SK-N-SH (cell line): ENCODE measurements at regions not wholly inside any gene's neighbourhood (a gene's known extent, or its start where the extent isn't known, plus 50 kb on each side); places are given as distances from the start of the nearest gene placed in this dataset.

ENCODE experiments used
- CTCF ChIA-PET: fragments of 300-600, 350-600 bp; formaldehyde crosslinking; extraction: SDS; loops from one replicate; lab custom pipeline; 2021; lab: Yijun Ruan, JAX
- POLR2A ChIA-PET: fragments of 350-600 bp; sonication (Branson Sonifier 250); formaldehyde crosslinking; extraction: SDS; loops from one replicate; lab custom pipeline; 2020; ENCODE audit warnings: antibody characterized with exemption, inconsistent platforms; lab: Yijun Ruan, JAX
- DNase-seq: peaks from one replicate; pipeline ENCODE4 v3.0.0; 2012
- H2AFZ ChIP-seq: fragments of 200-600 bp; sonication (generic); 2 replicates; pipeline ENCODE4 v1.8.1; 2016; ENCODE audit warnings: antibody characterized with exemption, mild to moderate bottlenecking, low read depth
- H3F3A ChIP-seq: fragments of 200-600 bp; sonication (generic); replicated peaks from 2 replicates; pipeline ENCODE3; 2016; ENCODE audit warnings: antibody characterized with exemption, mild to moderate bottlenecking; ENCODE audit not compliant: insufficient read depth
- H3K27ac ChIP-seq, 2 experiments: fragments of 200-500 bp in 1 of 2; fragments of 200-600 bp in 1 of 2; sonication (Bioruptor generic) in 1 of 2; sonication (generic), shearing (Covaris generic) in 1 of 2; 2 replicates each; pipeline versions ENCODE4 v1.5.1 to v1.6.1; 2014 to 2016; ENCODE audit warnings: low read depth in 2 of 2, inconsistent platforms in 1 of 2, low read length in 1 of 2, mild to moderate bottlenecking in 1 of 2, mixed read lengths in 1 of 2
- H3K27me3 ChIP-seq: fragments of 200-600 bp; sonication (generic), shearing (Covaris generic); 2 replicates; pipeline ENCODE4 v1.6.1; 2016; ENCODE audit warnings: mixed run types; ENCODE audit not compliant: insufficient read depth
- H3K36me3 ChIP-seq, 2 experiments: fragments of 200-500 bp in 1 of 2; fragments of 200-600 bp in 1 of 2; sonication (Bioruptor generic) in 1 of 2; sonication (generic) in 1 of 2; replicated peaks in 1 of 2; 2 replicates each; pipeline versions ENCODE3 to v1.5.1; 2014 to 2016; ENCODE audit warnings: low read length in 1 of 2, mild to moderate bottlenecking in 1 of 2; ENCODE audit not compliant: insufficient read depth in 2 of 2, control insufficient read depth in 1 of 2
- H3K4me1 ChIP-seq, 2 experiments: fragments of 200-500 bp in 1 of 2; fragments of 200-600 bp in 1 of 2; sonication (Bioruptor generic) in 1 of 2; sonication (generic), shearing (Covaris generic) in 1 of 2; 2 replicates each; pipeline versions ENCODE4 v1.5.1 to v1.6.1; 2014 to 2016; ENCODE audit warnings: low read depth in 1 of 2, low read length in 1 of 2, mixed run types in 1 of 2; ENCODE audit not compliant: insufficient read depth in 2 of 2, control insufficient read depth in 1 of 2
- H3K4me2 ChIP-seq: fragments of 200-600 bp; sonication (generic), shearing (Covaris generic); 2 replicates; pipeline ENCODE4 v1.6.1; 2017; ENCODE audit warnings: mixed run types
- H3K4me3 ChIP-seq, 2 experiments: fragments of 200-500 bp in 1 of 2; fragments of 200-600 bp in 1 of 2; sonication (Bioruptor generic) in 1 of 2; sonication (generic), shearing (Covaris generic) in 1 of 2; 2 replicates each; pipeline versions ENCODE4 v1.5.1 to v1.8.1; 2014 to 2016; ENCODE audit warnings: low read depth in 2 of 2, inconsistent platforms in 1 of 2, low read length in 1 of 2, mild to moderate bottlenecking in 1 of 2, mixed read lengths in 1 of 2, moderate library complexity in 1 of 2
- H3K79me2 ChIP-seq: fragments of 200-600 bp; sonication (generic); 2 replicates; pipeline ENCODE4 v1.8.1; 2017; ENCODE audit warnings: mild to moderate bottlenecking; ENCODE audit not compliant: insufficient read depth
- H3K9ac ChIP-seq: fragments of 200-600 bp; sonication (generic); 2 replicates; pipeline ENCODE4 v1.6.1; 2017; ENCODE audit warnings: mixed run types
- H3K9me2 ChIP-seq: fragments of 200-600 bp; sonication (generic); 2 replicates; pipeline ENCODE4 v1.6.1; 2017; ENCODE audit warnings: mixed run types
- H3K9me3 ChIP-seq: fragments of 200-600 bp; sonication (generic); 2 replicates; pipeline ENCODE4 v1.6.1; 2017; ENCODE audit warnings: mixed run types, mild to moderate bottlenecking, moderate library complexity
- H4K20me1 ChIP-seq: fragments of 200-600 bp; sonication (generic); 2 replicates; pipeline ENCODE4 v1.6.1; 2017; ENCODE audit warnings: mild to moderate bottlenecking, mixed run types; ENCODE audit not compliant: insufficient read depth
- CTCF ChIP-seq: fragments of 200-600 bp; sonication (generic); IDR thresholded peaks from 2 replicates; pipeline ENCODE4 v1.6.1; 2017; ENCODE audit warnings: antibody characterized with exemption, mild to moderate bottlenecking, moderate library complexity
- ELF1 ChIP-seq: IDR thresholded peaks from 2 replicates; pipeline ENCODE4 v1.4.0; 2012
- EP300 ChIP-seq, 2 experiments: IDR thresholded peaks; 2 replicates each; pipeline versions ENCODE4 v1.4.0 to v1.6.1; 2012; ENCODE audit warnings: borderline replicate concordance in 1 of 2, low read depth in 1 of 2, low read length in 1 of 2
- FOSL2 ChIP-seq: IDR thresholded peaks from 2 replicates; pipeline ENCODE4 v1.4.0; 2012; ENCODE audit warnings: low read depth, mild to moderate bottlenecking, moderate library complexity, borderline replicate concordance
- FOXM1 ChIP-seq: IDR thresholded peaks from 2 replicates; pipeline ENCODE4 v1.4.0; 2012; ENCODE audit warnings: low read depth, mild to moderate bottlenecking
- GABPA ChIP-seq: IDR thresholded peaks from 2 replicates; pipeline ENCODE4 v1.4.0; 2012; ENCODE audit warnings: low read depth, mild to moderate bottlenecking
- GATA2 ChIP-seq: sonication (generic); formaldehyde crosslinking; IDR thresholded peaks from 2 replicates; pipeline ENCODE4 v1.5.0; 2020; ENCODE audit warnings: mild to moderate bottlenecking, missing genetic modification reagents
- MXI1 ChIP-seq: IDR thresholded peaks from 2 replicates; pipeline ENCODE4 v1.6.1; 2012; ENCODE audit warnings: mild to moderate bottlenecking, low read depth, low read length, improper control_type of control experiment
- NRF1 ChIP-seq: IDR thresholded peaks from 2 replicates; pipeline ENCODE4 v1.6.1; 2012; ENCODE audit warnings: low read depth, mild to moderate bottlenecking, low read length
- POLR2AphosphoS5 ChIP-seq: IDR thresholded peaks from 2 replicates; pipeline ENCODE4 v1.6.1; 2012; ENCODE audit warnings: low read depth, low read length
- RCOR1 ChIP-seq: fragments of 150-350 bp; IDR thresholded peaks from 2 replicates; pipeline ENCODE4 v1.6.1; 2017; ENCODE audit warnings: antibody characterized with exemption, low read length
- SMC3 ChIP-seq: IDR thresholded peaks from 2 replicates; pipeline ENCODE4 v1.6.1; 2012; ENCODE audit warnings: low read depth, low read length, improper control_type of control experiment
- TAF1 ChIP-seq: IDR thresholded peaks from 2 replicates; pipeline ENCODE4 v1.6.1; 2012; ENCODE audit warnings: low read depth, mild to moderate bottlenecking, low read length, moderate library complexity, borderline replicate concordance
- TCF12 ChIP-seq: IDR thresholded peaks from 2 replicates; pipeline ENCODE4 v1.4.0; 2012
- TEAD4 ChIP-seq: IDR thresholded peaks from 2 replicates; pipeline ENCODE4 v1.4.0; 2012; ENCODE audit warnings: mild to moderate bottlenecking, borderline replicate concordance; ENCODE audit not compliant: insufficient read depth
- USF1 ChIP-seq: IDR thresholded peaks from 2 replicates; pipeline ENCODE4 v1.4.0; 2012; ENCODE audit warnings: low read depth, borderline replicate concordance
- USF2 ChIP-seq: fragments of 150-350 bp; IDR thresholded peaks from 2 replicates; pipeline ENCODE4 v1.6.1; 2017; ENCODE audit warnings: antibody characterized with exemption, low read length, low read depth, borderline replicate concordance
- ZBTB33 ChIP-seq: IDR thresholded peaks from 2 replicates; pipeline ENCODE4 v1.4.0; 2012; ENCODE audit warnings: low read depth, borderline replicate concordance
- WGBS: methylation state at CpG from one replicate; pipeline ENCODE4 v1.1.6; 2017; ENCODE audit warnings: low lambda C conversion rate; 5-methylcytosine and 5-hydroxymethylcytosine counted together

- H3K9me2 ChIP-seq = no peaks in the 10 kb centered on the region
- H3K4me1 ChIP-seq = no peaks in the 10 kb centered on the region
- H3K4me3 ChIP-seq = no peak overlapping the region
- H3K79me2 ChIP-seq = no peaks in the 10 kb centered on the region
- no peak overlapping the region for H3K4me2 ChIP-seq
- H3K36me3 ChIP-seq = no peaks in the 10 kb centered on the region
- no peak overlapping the region for H2AFZ ChIP-seq
- no peak for TF ChIP-seq TEAD4
- TF ChIP-seq USF2 = no peak
- no peak for TF ChIP-seq NRF1
- no peak for TF ChIP-seq RCOR1
- TF ChIP-seq FOXM1 = no peak
- no peak for TF ChIP-seq ZBTB33
- no peak for TF ChIP-seq TCF12
- TF ChIP-seq CTCF = no peak
- TF ChIP-seq, all 33 proteins: peak for 0
- no peaks in the 10 kb centered on the region for H3K9me3 ChIP-seq
- ChIA-PET POLR2A (no interaction called here), CTCF (no interaction called here)
- no peak for DNase-seq
- H3K27ac ChIP-seq = no peak overlapping the region
- no peak overlapping the region for H3K9ac ChIP-seq
- 17% methylated on average over 1 of the region's 1 CpG for WGBS
- no peaks in the 10 kb centered on the region for H4K20me1 ChIP-seq
- H3F3A ChIP-seq = no peaks in the 10 kb centered on the region
- no peaks in the 10 kb centered on the region for H3K27me3 ChIP-seq
Measured at GRCh38 chr2:153657651-153658050, 179.1 kb upstream of the RPRM start.

GRCh38 chr2:153661801-153662200 is 183.2 kb upstream of the RPRM start:
- no peaks in the 10 kb centered on the region for H3K9me2 ChIP-seq
- no peaks in the 10 kb centered on the region for H3K27me3 ChIP-seq
- no peak overlapping the region for H3K4me2 ChIP-seq
- 11% methylated on average over 3 of the region's 3 CpGs for WGBS
- no peaks in the 10 kb centered on the region for H4K20me1 ChIP-seq
- H3F3A ChIP-seq = no peaks in the 10 kb centered on the region
- H3K27ac ChIP-seq = no peak overlapping the region
- H3K4me3 ChIP-seq = no peak overlapping the region
- H3K9me3 ChIP-seq = no peaks in the 10 kb centered on the region
- DNase-seq = no peak
- no peak overlapping the region for H3K9ac ChIP-seq
- no peaks in the 10 kb centered on the region for H3K4me1 ChIP-seq
- ChIA-PET CTCF (no interaction called here), POLR2A (no interaction called here)
- no peaks in the 10 kb centered on the region for H3K79me2 ChIP-seq
- H3K36me3 ChIP-seq = no peaks in the 10 kb centered on the region
- H2AFZ ChIP-seq = no peak overlapping the region
- TF ChIP-seq POLR2AphosphoS5 = no peak
- TF ChIP-seq FOSL2 = no peak
- no peak for TF ChIP-seq TAF1
- no peak for TF ChIP-seq TCF12
- no peak for TF ChIP-seq GABPA
- TF ChIP-seq SMC3 = no peak
- TF ChIP-seq ELF1 = no peak
- no peak for TF ChIP-seq GATA2 (CRISPR knock-in tag)
- TF ChIP-seq TEAD4 = no peak
- no peak for TF ChIP-seq MXI1
- no peak for TF ChIP-seq USF1
- TF ChIP-seq EP300 (IDR thresholded peaks at IDR 0.05; ENCODE audit: borderline replicate concordance in 1 of 2, low read depth in 1 of 2, low read length in 1 of 2) = no peak
- no peak for TF ChIP-seq ZBTB33
